IMR-90 (cell line): ENCODE measurements at regions not wholly inside any gene's neighbourhood (a gene's known extent, or its start where the extent isn't known, plus 50 kb on each side); places are given as distances from the start of the nearest gene placed in this dataset.

ENCODE experiments used
- ATAC-seq: fragments of 200-7000 bp; cut with Tn5 transposase; 2 replicates; pipeline ENCODE4 v1.9.1; 2020; ENCODE audit warnings: low read depth, mild to moderate bottlenecking, moderate library complexity
- BruUV-seq: library from RNA; stranded (reverse); fragments of 400-500 nt; replicated peaks from 2 replicates; lab custom pipeline; 2021; lab: Mats Ljungman, UMichigan
- CTCF ChIA-PET: fragments of 300-600 bp; formaldehyde crosslinking; extraction: SDS; loops from one replicate; lab custom pipeline; 2021; ENCODE audit warnings: antibody characterized with exemption; lab: Yijun Ruan, JAX
- POLR2A ChIA-PET: fragments of 300-600 bp; sonication (Branson Sonifier 250); formaldehyde crosslinking; loops from one replicate; lab custom pipeline; 2022; ENCODE audit warnings: antibody characterized with exemption; ENCODE audit not compliant: unreplicated experiment; lab: Charles Lee
- DNase-seq: peaks from one replicate; pipeline ENCODE4 v3.0.0; 2013
- H2AFZ ChIP-seq: replicated peaks from 2 replicates; pipeline ENCODE3; 2013; ENCODE audit warnings: low read length, mild to moderate bottlenecking; ENCODE audit not compliant: poor library complexity
- H2AK5ac ChIP-seq: 2 replicates; pipeline ENCODE4 v1.6.1; 2013; ENCODE audit warnings: low read depth, low read length, inconsistent platforms
- H2AK9ac ChIP-seq: replicated peaks from 2 replicates; pipeline ENCODE3; 2013; ENCODE audit warnings: mild to moderate bottlenecking, low read depth, low read length, moderate library complexity; ENCODE audit not compliant: poor library complexity
- H2BK120ac ChIP-seq: 2 replicates; pipeline ENCODE4 v1.6.1; 2013; ENCODE audit warnings: low read depth, low read length, inconsistent platforms
- H2BK15ac ChIP-seq: 3 replicates; pipeline ENCODE4 v1.6.1; 2013; ENCODE audit warnings: low read depth, low read length, inconsistent platforms
- H2BK20ac ChIP-seq: 2 replicates; pipeline ENCODE4 v1.6.1; 2013; ENCODE audit warnings: low read depth, mild to moderate bottlenecking, inconsistent platforms, low read length, moderate library complexity
- H2BK5ac ChIP-seq: 2 replicates; pipeline ENCODE4 v1.6.1; 2013; ENCODE audit warnings: mild to moderate bottlenecking, low read depth, low read length, inconsistent platforms; ENCODE audit not compliant: poor library complexity, severe bottlenecking
- H3K14ac ChIP-seq: replicated peaks from 2 replicates; pipeline ENCODE4 v1.6.1; 2013; ENCODE audit warnings: low read depth, low read length, inconsistent platforms
- H3K18ac ChIP-seq: 2 replicates; pipeline ENCODE4 v1.6.1; 2013; ENCODE audit warnings: low read depth, low read length, control low read depth
- H3K23ac ChIP-seq: 2 replicates; pipeline ENCODE4 v1.6.1; 2013; ENCODE audit warnings: low read depth, low read length, inconsistent platforms
- H3K27ac ChIP-seq: 2 replicates; pipeline ENCODE4 v1.5.1; 2013; ENCODE audit warnings: mild to moderate bottlenecking, control low read depth, low read length; ENCODE audit not compliant: insufficient read depth
- H3K27me3 ChIP-seq: 2 replicates; pipeline ENCODE4 v1.6.1; 2013; ENCODE audit warnings: low read length; ENCODE audit not compliant: control insufficient read depth, insufficient read depth
- H3K36me3 ChIP-seq: 2 replicates; pipeline ENCODE4 v1.6.1; 2013; ENCODE audit warnings: low read length, mixed read lengths; ENCODE audit not compliant: control insufficient read depth, insufficient read depth
- H3K4ac ChIP-seq: 2 replicates; pipeline ENCODE4 v1.6.1; 2013; ENCODE audit warnings: low read depth, low read length, inconsistent platforms
- H3K4me1 ChIP-seq: 2 replicates; pipeline ENCODE4 v1.6.1; 2013; ENCODE audit warnings: low read length, mixed read lengths; ENCODE audit not compliant: control insufficient read depth, insufficient read depth
- H3K4me2 ChIP-seq: 2 replicates; pipeline ENCODE4 v1.6.1; 2013; ENCODE audit warnings: low read depth, mild to moderate bottlenecking, control low read depth, low read length, moderate library complexity
- H3K4me3 ChIP-seq: 2 replicates; pipeline ENCODE4 v1.5.1; 2013; ENCODE audit warnings: low read depth, mild to moderate bottlenecking, control low read depth, low read length, moderate library complexity; ENCODE audit not compliant: insufficient read depth
- H3K56ac ChIP-seq: 2 replicates; pipeline ENCODE4 v1.6.1; 2013; ENCODE audit warnings: low read length, inconsistent platforms; ENCODE audit not compliant: insufficient read depth; ENCODE audit errors: extremely low read depth
- H3K79me1 ChIP-seq, 2 experiments: 2 replicates each; pipeline ENCODE4 v1.6.1; 2013; ENCODE audit warnings: low read length in 2 of 2, inconsistent platforms in 1 of 2, low read depth in 1 of 2
- H3K9ac ChIP-seq: 2 replicates; pipeline ENCODE4 v1.6.1; 2013; ENCODE audit warnings: low read depth, low read length, control low read depth
- H3K9me1 ChIP-seq: 2 replicates; pipeline ENCODE4 v1.6.1; 2013; ENCODE audit warnings: low read length, inconsistent platforms; ENCODE audit not compliant: insufficient read depth
- H3K9me3 ChIP-seq: 2 replicates; pipeline ENCODE4 v1.6.1; 2013; ENCODE audit warnings: low read length; ENCODE audit not compliant: control insufficient read depth, insufficient read depth
- H4K20me1 ChIP-seq: 2 replicates; pipeline ENCODE4 v1.6.1; 2013; ENCODE audit warnings: low read length, inconsistent platforms; ENCODE audit not compliant: insufficient read depth
- H4K5ac ChIP-seq: 2 replicates; pipeline ENCODE4 v1.6.1; 2013; ENCODE audit warnings: mild to moderate bottlenecking, low read depth, low read length, control low read depth
- H4K8ac ChIP-seq, 2 experiments: 2 replicates each; pipeline ENCODE4 v1.6.1; 2013; ENCODE audit warnings: low read depth in 2 of 2, low read length in 2 of 2, control low read depth in 1 of 2, inconsistent platforms in 1 of 2
- H4K91ac ChIP-seq: 2 replicates; pipeline ENCODE4 v1.6.1; 2013; ENCODE audit warnings: low read depth, low read length, inconsistent platforms; ENCODE audit not compliant: insufficient read depth
- BHLHE40 ChIP-seq: fragments of 150-350 bp; IDR thresholded peaks from 2 replicates; pipeline ENCODE4 v1.6.1; 2016; ENCODE audit warnings: mild to moderate bottlenecking, low read depth, low read length
- CEBPB ChIP-seq: IDR thresholded peaks from 2 replicates; pipeline ENCODE4 v1.6.1; 2012; ENCODE audit warnings: low read depth, low read length, improper control_type of control experiment
- CHD1 ChIP-seq: IDR thresholded peaks from 2 replicates; pipeline ENCODE4 v1.6.1; 2012; ENCODE audit warnings: low read depth, low read length, improper control_type of control experiment
- FOS ChIP-seq: fragments of 150-350 bp; IDR thresholded peaks from 2 replicates; pipeline ENCODE4 v1.6.1; 2016; ENCODE audit warnings: low read depth, low read length
- MAFK ChIP-seq: IDR thresholded peaks from 2 replicates; pipeline ENCODE4 v1.6.1; 2012; ENCODE audit warnings: low read depth, low read length, improper control_type of control experiment
- MAZ ChIP-seq: IDR thresholded peaks from 2 replicates; pipeline ENCODE4 v1.6.1; 2012; ENCODE audit warnings: low read depth, mild to moderate bottlenecking, low read length, improper control_type of control experiment, moderate library complexity, borderline replicate concordance
- MXI1 ChIP-seq: IDR thresholded peaks from 2 replicates; pipeline ENCODE4 v1.6.1; 2012; ENCODE audit warnings: low read depth, mild to moderate bottlenecking, low read length, moderate library complexity, borderline replicate concordance
- NFE2L2 ChIP-seq: fragments of 150-350 bp; IDR thresholded peaks from 2 replicates; pipeline ENCODE4 v1.6.1; 2016; ENCODE audit warnings: low read depth, mild to moderate bottlenecking, low read length
- POLR2A ChIP-seq: IDR thresholded peaks from 2 replicates; pipeline ENCODE4 v1.6.1; 2012; ENCODE audit warnings: mild to moderate bottlenecking, low read depth, low read length
- RAD21 ChIP-seq: IDR thresholded peaks from 2 replicates; pipeline ENCODE4 v1.6.1; 2012; ENCODE audit warnings: low read length, improper control_type of control experiment
- RCOR1 ChIP-seq: IDR thresholded peaks from 2 replicates; pipeline ENCODE4 v1.6.1; 2012; ENCODE audit warnings: mild to moderate bottlenecking, low read length, improper control_type of control experiment; ENCODE audit not compliant: insufficient replicate concordance
- RFX5 ChIP-seq: IDR thresholded peaks from 2 replicates; pipeline ENCODE4 v1.8.0; 2012; ENCODE audit warnings: low read depth, mild to moderate bottlenecking, low read length, moderate library complexity
- SMC3 ChIP-seq: fragments of 150-350 bp; IDR thresholded peaks from 2 replicates; pipeline ENCODE4 v1.6.1; 2016; ENCODE audit warnings: low read depth, mild to moderate bottlenecking, antibody characterized with exemption, low read length, moderate library complexity
- USF2 ChIP-seq: fragments of 150-350 bp; IDR thresholded peaks from 2 replicates; pipeline ENCODE4 v1.6.1; 2017; ENCODE audit warnings: mild to moderate bottlenecking, antibody characterized with exemption, low read length, low read depth
- whole genome bisulfite sequencing, 2 experiments: methylation state at CpG; one replicate each; pipeline versions ENCODE4 v1.1.5 to v1.1.7; 2013; ENCODE audit warnings: missing lambda C conversion rate in 2 of 2; ENCODE audit not compliant: insufficient read length in 1 of 2; ENCODE audit errors: extremely low coverage in 2 of 2; 5-methylcytosine and 5-hydroxymethylcytosine counted together
- dilution Hi-C: fragments of 300-500 bp; cut with HindIII; formaldehyde crosslinking; loops from one replicate; pipeline ENCODE4 v1.14.3; 2018; ENCODE audit warnings: low sequenced_read_pairs; ENCODE audit not compliant: unreplicated experiment
- in situ Hi-C: fragments of 300-500 bp; cut with MboI; formaldehyde crosslinking; loops from 3 replicates; pipeline ENCODE4 v1.14.3; 2019; ENCODE audit warnings: low sequenced_read_pairs, inconsistent platforms, mixed read lengths
- intact Hi-C: fragments of 100-400 bp; cut with micrococcal nuclease; formaldehyde crosslinking; loops from 2 replicates; pipeline ENCODE4 v1.10.0; 2022
- TF ChIP-seq, protein P1 (sequence below): conservative IDR thresholded peaks from 2 replicates; pipeline ENCODE4 v1.5.1; 2012; ENCODE audit warnings: mild to moderate bottlenecking, low read depth, low read length, improper control_type of control experiment
- TF ChIP-seq, protein P2 (sequence below): fragments of 150-350 bp; IDR thresholded peaks from 2 replicates; pipeline ENCODE4 v1.6.1; 2016; ENCODE audit warnings: low read depth, mild to moderate bottlenecking, low read length, moderate library complexity, borderline replicate concordance

DNA sequence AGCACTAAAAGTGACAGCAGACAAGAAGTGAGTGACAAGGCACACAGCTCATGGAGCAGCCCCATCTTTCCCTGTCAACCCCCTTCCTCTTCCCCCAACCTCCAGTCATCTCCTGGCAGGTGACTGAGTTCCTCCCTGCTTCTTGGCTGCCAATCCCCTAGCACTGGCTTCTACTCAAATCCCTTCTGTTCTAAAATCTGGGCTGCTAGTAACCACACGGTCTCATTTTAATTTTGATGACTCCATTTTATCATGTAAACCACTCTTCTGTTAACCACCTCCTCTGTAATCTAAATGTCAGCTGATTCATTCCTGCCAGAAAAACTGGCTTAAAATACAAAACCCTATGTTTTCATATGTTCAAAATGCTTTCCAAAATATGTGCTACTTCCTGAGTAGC lies 419.8 kb upstream of the MON1B start:
- no peak overlapping the region for H2BK15ac ChIP-seq
- no peak overlapping the region for H2AK5ac ChIP-seq
- no peak overlapping the region for H3K56ac ChIP-seq
- in situ Hi-C loops, result no loop called here
- H2BK20ac ChIP-seq, result no peak overlapping the region
- no peak overlapping the region for H3K14ac ChIP-seq
- no peaks in the 10 kb centered on the region for H4K20me1 ChIP-seq
- no peak overlapping the region for H2AFZ ChIP-seq
- no peak overlapping the region for H3K4ac ChIP-seq
- intact Hi-C loops, result no loop called here
- H4K8ac ChIP-seq, result no peak overlapping the region
- no peak overlapping the region for H3K18ac ChIP-seq
- no peak overlapping the region for H4K91ac ChIP-seq
- 29% methylated on average over 1 of the region's 1 CpG; no CpG with 5 or more reads in 1 of the 2 experiments for WGBS, 2 experiments
- H3K9me3 ChIP-seq, result peaks cover 15% of the 10 kb centered on the region
- no peak overlapping the region for H3K9ac ChIP-seq
- H3K9me1 ChIP-seq, result no peaks in the 10 kb centered on the region
- no peaks in the 10 kb centered on the region for H3K4me1 ChIP-seq
- no peak overlapping the region for H3K4me2 ChIP-seq
- no peak overlapping the region for H2BK120ac ChIP-seq
- no peak overlapping the region for H3K27ac ChIP-seq
- no peaks in the 10 kb centered on the region for H3K27me3 ChIP-seq
- ChIA-PET CTCF (no interaction called here), POLR2A (no interaction called here)
- dilution Hi-C loops, result no loop called here
- H4K5ac ChIP-seq, result no peak overlapping the region
- ATAC-seq (no peak), DNase-seq (no peak)
- BruUV-seq, result no TSS peak
- TF ChIP-seq, protein P1, sequence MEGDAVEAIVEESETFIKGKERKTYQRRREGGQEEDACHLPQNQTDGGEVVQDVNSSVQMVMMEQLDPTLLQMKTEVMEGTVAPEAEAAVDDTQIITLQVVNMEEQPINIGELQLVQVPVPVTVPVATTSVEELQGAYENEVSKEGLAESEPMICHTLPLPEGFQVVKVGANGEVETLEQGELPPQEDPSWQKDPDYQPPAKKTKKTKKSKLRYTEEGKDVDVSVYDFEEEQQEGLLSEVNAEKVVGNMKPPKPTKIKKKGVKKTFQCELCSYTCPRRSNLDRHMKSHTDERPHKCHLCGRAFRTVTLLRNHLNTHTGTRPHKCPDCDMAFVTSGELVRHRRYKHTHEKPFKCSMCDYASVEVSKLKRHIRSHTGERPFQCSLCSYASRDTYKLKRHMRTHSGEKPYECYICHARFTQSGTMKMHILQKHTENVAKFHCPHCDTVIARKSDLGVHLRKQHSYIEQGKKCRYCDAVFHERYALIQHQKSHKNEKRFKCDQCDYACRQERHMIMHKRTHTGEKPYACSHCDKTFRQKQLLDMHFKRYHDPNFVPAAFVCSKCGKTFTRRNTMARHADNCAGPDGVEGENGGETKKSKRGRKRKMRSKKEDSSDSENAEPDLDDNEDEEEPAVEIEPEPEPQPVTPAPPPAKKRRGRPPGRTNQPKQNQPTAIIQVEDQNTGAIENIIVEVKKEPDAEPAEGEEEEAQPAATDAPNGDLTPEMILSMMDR, result no peak
- no peak for TF ChIP-seq NFE2L2
- no peak for TF ChIP-seq POLR2A
- no peak for TF ChIP-seq RFX5
- TF ChIP-seq MAFK, result no peak
- no peak for TF ChIP-seq CHD1
- TF ChIP-seq BHLHE40, result no peak
- no peak for TF ChIP-seq MXI1
- TF ChIP-seq CEBPB, result no peak
- no peak for TF ChIP-seq SMC3
- no peak for TF ChIP-seq USF2
- TF ChIP-seq FOS, result no peak
- no peak for TF ChIP-seq MAZ
- TF ChIP-seq, protein P2, sequence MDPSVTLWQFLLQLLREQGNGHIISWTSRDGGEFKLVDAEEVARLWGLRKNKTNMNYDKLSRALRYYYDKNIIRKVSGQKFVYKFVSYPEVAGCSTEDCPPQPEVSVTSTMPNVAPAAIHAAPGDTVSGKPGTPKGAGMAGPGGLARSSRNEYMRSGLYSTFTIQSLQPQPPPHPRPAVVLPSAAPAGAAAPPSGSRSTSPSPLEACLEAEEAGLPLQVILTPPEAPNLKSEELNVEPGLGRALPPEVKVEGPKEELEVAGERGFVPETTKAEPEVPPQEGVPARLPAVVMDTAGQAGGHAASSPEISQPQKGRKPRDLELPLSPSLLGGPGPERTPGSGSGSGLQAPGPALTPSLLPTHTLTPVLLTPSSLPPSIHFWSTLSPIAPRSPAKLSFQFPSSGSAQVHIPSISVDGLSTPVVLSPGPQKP, result no peak
- TF ChIP-seq RCOR1, result no peak
- TF ChIP-seq RAD21, result no peak
- no peak overlapping the region for H3K4me3 ChIP-seq
- no peak overlapping the region for H3K23ac ChIP-seq
- H3K79me1 ChIP-seq, result no peaks in the 10 kb centered on the region
- H2AK9ac ChIP-seq, result no peak overlapping the region
- no peaks in the 10 kb centered on the region for H3K36me3 ChIP-seq
- no peak overlapping the region for H2BK5ac ChIP-seq
